ENCODE measurements at regions not wholly inside any gene's neighbourhood (a gene's known extent, or its start where the extent isn't known, plus 50 kb on each side); places are given as distances from the start of the nearest gene placed in this dataset.
A peak's percentile ranks its signal among the peaks of the same experiment; 100 is the strongest.
"Not testable (repeated sequence)": the region's sequence is repeated elsewhere in the genome, so short reads cannot be mapped to it uniquely, and the experiment has no call there.

- H3K4me3 Mint-ChIP-seq: no peak overlapping the region
- H3K27ac Mint-ChIP-seq: peak overlapping the region in 4 of 6 donors; percentile 5 to 77 (median 31)
- peak; percentile 93 to 95 for ATAC-seq (ENCODE audit: low read depth in 2 of 2)
- DNase-seq: peak; percentile 46
- H3K36me3 Mint-ChIP-seq: no peaks in the 10 kb centered on the region
- H3K27me3 Mint-ChIP-seq: no peaks in the 10 kb centered on the region
- peaks cover 0 to 7% (median 0%) of the 10 kb centered on the region in 7 donors for H3K9me3 Mint-ChIP-seq
- peaks cover 7 to 11% (median 9%) of the 10 kb centered on the region in 3 donors for H3K4me1 Mint-ChIP-seq
These were observed 81.6 kb upstream of the SCAF11 start for GRCh38 chr12:46071769-46072624.

GRCh38 chr12:46071335-46071734 lies 81.0 kb upstream of the SCAF11 start:
- peak in 1 of 2 donors; percentile 32 for ATAC-seq (ENCODE audit: low read depth in 2 of 2)
- H3K27ac Mint-ChIP-seq: no peak overlapping the region
- H3K36me3 Mint-ChIP-seq: no peaks in the 10 kb centered on the region
- peaks cover 7 to 11% (median 9%) of the 10 kb centered on the region in 3 donors for H3K4me1 Mint-ChIP-seq
- H3K4me3 Mint-ChIP-seq: no peak overlapping the region
- DNase-seq: no peak
- no peaks in the 10 kb centered on the region for H3K27me3 Mint-ChIP-seq
- peaks cover 0 to 3% (median 0%) of the 10 kb centered on the region in 7 donors for H3K9me3 Mint-ChIP-seq

- H3K36me3 Mint-ChIP-seq: no peaks in the 10 kb centered on the region
- H3K9me3 Mint-ChIP-seq: no peaks in the 10 kb centered on the region
- H3K4me3 Mint-ChIP-seq: peak overlapping the region in 1 of 8 donors; percentile 11
- H3K27ac Mint-ChIP-seq: no peak overlapping the region
- no peaks in the 10 kb centered on the region for H3K27me3 Mint-ChIP-seq
- no peak for ATAC-seq (ENCODE audit: low read depth in 2 of 2)
- H3K4me1 Mint-ChIP-seq: peaks cover 9 to 12% (median 11%) of the 10 kb centered on the region in 3 donors
- no peak for DNase-seq
These were observed 76.7 kb upstream of the SCAF11 start for GRCh38 chr12:46067094-46067493.

GRCh38 chr12:46065412-46066166 lies 75.2 kb upstream of the SCAF11 start:
- peaks cover 6 to 10% (median 7%) of the 10 kb centered on the region in 3 donors for H3K4me1 Mint-ChIP-seq
- ATAC-seq (ENCODE audit: low read depth in 2 of 2) (no peak), DNase-seq (no peak)
- H3K9me3 Mint-ChIP-seq: no peaks in the 10 kb centered on the region
- no peaks in the 10 kb centered on the region for H3K36me3 Mint-ChIP-seq
- H3K27me3 Mint-ChIP-seq: no peaks in the 10 kb centered on the region
- no peak overlapping the region for H3K4me3 Mint-ChIP-seq
- H3K27ac Mint-ChIP-seq: peak overlapping the region in 1 of 6 donors; percentile 24

GRCh38 chr12:46064548-46064947 lies 74.2 kb upstream of the SCAF11 start:
- DNase-seq (no peak), ATAC-seq (ENCODE audit: low read depth in 2 of 2) (no peak)
- Mint-ChIP-seq H3K36me3 (no peaks in the 10 kb centered on the region), H3K4me1 (peaks cover 6 to 10% (median 7%) of the 10 kb centered on the region in 3 donors), H3K27ac (no peak overlapping the region), H3K9me3 (peaks cover 0 to 7% (median 5%) of the 10 kb centered on the region in 7 donors), H3K4me3 (no peak overlapping the region), H3K27me3 (peaks cover 0 to 4% (median 0%) of the 10 kb centered on the region in 3 donors)

GRCh38 chr12:46058697-46059096 lies 68.3 kb upstream of the SCAF11 start:
- not testable (repeated sequence) for DNase-seq; H3K4me1 Mint-ChIP-seq; ATAC-seq (ENCODE audit: low read depth in 2 of 2)
- peaks cover 0 to 16% (median 3%) of the 10 kb centered on the region in 3 donors for H3K27me3 Mint-ChIP-seq
- peaks cover 9 to 16% of the 10 kb centered on the region in 2 donors for H3K36me3 Mint-ChIP-seq
- H3K4me3 Mint-ChIP-seq: peak overlapping the region in 1 of 8 donors; percentile 2
- peaks cover 4 to 40% (median 26%) of the 10 kb centered on the region in 7 donors for H3K9me3 Mint-ChIP-seq
- H3K27ac Mint-ChIP-seq: peak overlapping the region in 1 of 6 donors; percentile 60

GRCh38 chr12:46050805-46051204 lies 60.4 kb upstream of the SCAF11 start:
- ATAC-seq (ENCODE audit: low read depth in 2 of 2) (no peak), DNase-seq (no peak)
- H3K4me3 Mint-ChIP-seq: no peak overlapping the region
- H3K27me3 Mint-ChIP-seq: peaks cover 6 to 33% (median 8%) of the 10 kb centered on the region in 3 donors
- H3K4me1 Mint-ChIP-seq: no peaks in the 10 kb centered on the region
- peaks cover 21 to 68% (median 55%) of the 10 kb centered on the region in 7 donors for H3K9me3 Mint-ChIP-seq
- H3K36me3 Mint-ChIP-seq: peaks cover 13 to 41% of the 10 kb centered on the region in 2 donors
- H3K27ac Mint-ChIP-seq: no peak overlapping the region

- DNase-seq (no peak), ATAC-seq (ENCODE audit: low read depth in 2 of 2) (no peak)
- H3K36me3 Mint-ChIP-seq: peaks cover 14 to 44% of the 10 kb centered on the region in 2 donors
- no peak overlapping the region for H3K27ac Mint-ChIP-seq
- no peak overlapping the region for H3K4me3 Mint-ChIP-seq
- peaks cover 6 to 35% (median 8%) of the 10 kb centered on the region in 3 donors for H3K27me3 Mint-ChIP-seq
- no peaks in the 10 kb centered on the region for H3K4me1 Mint-ChIP-seq
- peaks cover 22 to 70% (median 54%) of the 10 kb centered on the region in 7 donors for H3K9me3 Mint-ChIP-seq
These were observed 59.3 kb upstream of the SCAF11 start for GRCh38 chr12:46049665-46050064.

- no peaks in the 10 kb centered on the region for H3K4me1 Mint-ChIP-seq
- DNase-seq (no peak), ATAC-seq (ENCODE audit: low read depth in 2 of 2) (no peak)
- peaks cover 17 to 54% (median 46%) of the 10 kb centered on the region in 7 donors for H3K9me3 Mint-ChIP-seq
- peaks cover 6 to 31% (median 13%) of the 10 kb centered on the region in 3 donors for H3K27me3 Mint-ChIP-seq
- H3K4me3 Mint-ChIP-seq: no peak overlapping the region
- H3K36me3 Mint-ChIP-seq: peaks cover 11 to 38% of the 10 kb centered on the region in 2 donors
- H3K27ac Mint-ChIP-seq: no peak overlapping the region
These were observed 56.1 kb upstream of the SCAF11 start for GRCh38 chr12:46046436-46046835.

- H3K4me1 Mint-ChIP-seq: no peaks in the 10 kb centered on the region
- no peak overlapping the region for H3K27ac Mint-ChIP-seq
- peaks cover 12 to 55% (median 32%) of the 10 kb centered on the region in 7 donors for H3K9me3 Mint-ChIP-seq
- ATAC-seq (ENCODE audit: low read depth in 2 of 2) (no peak), DNase-seq (no peak)
- H3K4me3 Mint-ChIP-seq: no peak overlapping the region
- H3K36me3 Mint-ChIP-seq: peaks cover 8 to 25% of the 10 kb centered on the region in 2 donors
- peaks cover 9 to 28% (median 12%) of the 10 kb centered on the region in 3 donors for H3K27me3 Mint-ChIP-seq
These were observed 53.7 kb upstream of the SCAF11 start for GRCh38 chr12:46043972-46044520.

Measured in naive B cell (primary cell).